Peyer's patch (tissue), 4 donors: ENCODE measurements at regions not wholly inside any gene's neighbourhood (a gene's known extent, or its start where the extent isn't known, plus 50 kb on each side); places are given as distances from the start of the nearest gene placed in this dataset.

Source experiments
- CTCF ChIP-seq, 6 experiments: fragments of 450-650 bp in 4 of 6; fragments of 200-600 bp in 2 of 6; sonication (generic) in 1 of 6; IDR thresholded peaks; one replicate each; pipeline ENCODE4 v1.5.1; 2017 to 2019; ENCODE audit warnings: antibody characterized with exemption in 6 of 6, mild to moderate bottlenecking in 3 of 6, moderate library complexity in 1 of 6
- POLR2A ChIP-seq, 2 donors: fragments of 450-650 bp; IDR thresholded peaks; one replicate each; pipeline ENCODE4 v1.5.1; 2017; ENCODE audit warnings: antibody characterized with exemption in 2 of 2, mild to moderate bottlenecking in 2 of 2, moderate library complexity in 2 of 2

GRCh38 chrX:13449441-13449840 is 120.0 kb upstream of the EGFL6 start:
- TF ChIP-seq CTCF (IDR thresholded peaks at IDR 0.05) (no peak), POLR2A (IDR thresholded peaks at IDR 0.05) (no peak)
